ENCODE measurements at regions not wholly inside any gene's neighbourhood (a gene's known extent, or its start where the extent isn't known, plus 50 kb on each side); places are given as distances from the start of the nearest gene placed in this dataset.

- Histone ChIP-seq H3K27me3 (replicated peaks in 1 of 4; ENCODE audit: control insufficient read depth in 3 of 4, extremely low read depth in 1 of 4, insufficient read depth in 3 of 4, low read length in 3 of 4) (no peaks in the 10 kb centered on the region), H2AK5ac (ENCODE audit: low read depth, low read length) (no peak overlapping the region), H2AFZ (ENCODE audit: low read length) (no peak overlapping the region), H3K9ac (replicated peaks in 1 of 4; ENCODE audit: extremely low read depth in 1 of 4, low read depth in 3 of 4, low read length in 3 of 4) (no peak overlapping the region), H3K4me2 (ENCODE audit: insufficient read depth in 1 of 2, low read depth in 2 of 2, low read length in 2 of 2) (no peak overlapping the region), H4K20me1 (replicated peaks in 1 of 2; ENCODE audit: control insufficient read depth in 1 of 2, insufficient read depth in 2 of 2, low read length in 2 of 2) (no peaks in the 10 kb centered on the region), H4K5ac (ENCODE audit: insufficient read length, low read depth, low read length) (no peak overlapping the region), H3K56ac (replicated peaks; ENCODE audit: insufficient read length, low read depth, low read length) (no peak overlapping the region), H3K79me1 (ENCODE audit: low read depth, low read length) (no peaks in the 10 kb centered on the region), H2BK12ac (ENCODE audit: low read depth, low read length) (no peak overlapping the region), H3K4ac (replicated peaks; ENCODE audit: insufficient read length, low read depth, low read length) (no peak overlapping the region), H3K27ac (ENCODE audit: low read depth, low read length) (no peak overlapping the region), H3K79me2 (ENCODE audit: control insufficient read depth in 1 of 2, insufficient read depth in 2 of 2, low read length in 2 of 2) (no peaks in the 10 kb centered on the region), H3K23me2 (ENCODE audit: low read depth, low read length) (no peaks in the 10 kb centered on the region), H2BK15ac (ENCODE audit: low read length) (no peak overlapping the region), H2BK20ac (ENCODE audit: low read length) (no peak overlapping the region), H3K23ac (ENCODE audit: insufficient read length) (no peak overlapping the region), H4K91ac (replicated peaks; ENCODE audit: insufficient read length, low read length) (no peak overlapping the region), H2BK5ac (ENCODE audit: low read depth, low read length) (no peak overlapping the region), H2BK120ac (replicated peaks; ENCODE audit: low read depth, low read length) (no peak overlapping the region), H3K14ac (ENCODE audit: insufficient read length) (no peak overlapping the region), H3K36me3 (ENCODE audit: control insufficient read depth in 2 of 4, insufficient read depth in 4 of 4, low read length in 3 of 4) (no peaks in the 10 kb centered on the region), H3K4me1 (replicated peaks in 1 of 4; ENCODE audit: control insufficient read depth in 3 of 4, insufficient read depth in 4 of 4, low read length in 3 of 4) (no peaks in the 10 kb centered on the region), H3K18ac (ENCODE audit: extremely low read depth, low read length) (no peak overlapping the region), H3K9me3 (ENCODE audit: insufficient read depth in 2 of 2, low read depth in 1 of 2, low read length in 1 of 2) (no peaks in the 10 kb centered on the region), H3K4me3 (ENCODE audit: extremely low read depth in 1 of 4, insufficient read depth in 2 of 4, low read depth in 3 of 4, low read length in 4 of 4) (no peak overlapping the region), H4K8ac (ENCODE audit: extremely low read depth, insufficient read depth, low read length) (no peak overlapping the region)
- ChIA-PET POLR2A (ENCODE audit: partially characterized antibody) (no interaction called here), CTCF (ENCODE audit: partially characterized antibody) (no interaction called here)
- FAIRE-seq (peak; percentile 13), DNase-seq (ENCODE audit: low read depth in 1 of 2, low spot score in 2 of 2) (no peak)
- TF ChIP-seq CHD1 (IDR thresholded peaks at IDR 0.05; ENCODE audit: low read depth, low read length) (no peak), YY1 (IDR thresholded peaks at IDR 0.05; ENCODE audit: low read depth, low read length) (no peak), JUND (IDR thresholded peaks at IDR 0.05; ENCODE audit: low read length) (no peak), NRF1 (IDR thresholded peaks at IDR 0.05; ENCODE audit: low read depth, low read length) (no peak), BACH1 (IDR thresholded peaks at IDR 0.05; ENCODE audit: low read length) (no peak), CBX5 (IDR thresholded peaks at IDR 0.05; ENCODE audit: low read depth, low read length) (no peak), SUZ12 (IDR thresholded peaks at IDR 0.05; ENCODE audit: low read length) (no peak), HDAC6 (IDR thresholded peaks at IDR 0.05; ENCODE audit: low read depth, low read length) (no peak), BCL11A (IDR thresholded peaks at IDR 0.05; ENCODE audit: low read depth in 2 of 2, low read length in 2 of 2) (no peak)
- WGBS, 2 experiments (ENCODE audit: extremely low coverage in 1 of 2, insufficient coverage in 1 of 2, insufficient read length in 1 of 2, insufficient replicate concordance in 2 of 2, low coverage in 1 of 2, low lambda C conversion rate in 2 of 2, missing lambda C conversion rate in 1 of 2): 75% methylated on average over 1 of the region's 1 CpG; no CpG with 5 or more reads in 1 of the 2 experiments
These were observed 496.8 kb downstream of the TDRD3 start for GRCh38 chr13:60893801-60894200.
